Pons (tissue), 1 donor: ENCODE measurements at regions not wholly inside any gene's neighbourhood (a gene's known extent, or its start where the extent isn't known, plus 50 kb on each side); places are given as distances from the start of the nearest gene placed in this dataset.
A peak's percentile ranks its signal among the peaks of the same experiment; 100 is the strongest.

ENCODE experiments used
- DNase-seq: peaks from one replicate; pipeline ENCODE4 v3.0.0-alpha.2; 2016; ENCODE audit warnings: low spot score

DNA sequence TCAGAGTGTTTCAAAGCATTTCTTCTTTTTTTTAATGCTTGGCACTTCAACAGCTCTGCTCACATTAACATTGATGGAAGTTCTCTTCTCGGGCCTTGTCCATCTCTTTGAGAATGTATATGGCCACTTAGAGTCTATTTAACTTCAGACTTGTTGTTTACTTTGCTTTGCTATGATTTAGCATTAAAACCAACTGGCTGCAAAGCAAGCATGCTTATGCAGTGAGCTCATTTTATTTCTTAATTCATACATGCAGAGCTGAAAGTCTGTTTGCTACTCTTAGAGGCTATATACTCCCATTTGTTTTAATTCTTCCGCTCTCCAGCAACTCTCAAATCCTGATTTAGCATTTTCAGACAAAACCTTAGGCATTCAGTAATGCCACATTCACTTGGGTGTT, 107.6 kb upstream of the PACRGL start:
- DNase-seq = no peak

DNA sequence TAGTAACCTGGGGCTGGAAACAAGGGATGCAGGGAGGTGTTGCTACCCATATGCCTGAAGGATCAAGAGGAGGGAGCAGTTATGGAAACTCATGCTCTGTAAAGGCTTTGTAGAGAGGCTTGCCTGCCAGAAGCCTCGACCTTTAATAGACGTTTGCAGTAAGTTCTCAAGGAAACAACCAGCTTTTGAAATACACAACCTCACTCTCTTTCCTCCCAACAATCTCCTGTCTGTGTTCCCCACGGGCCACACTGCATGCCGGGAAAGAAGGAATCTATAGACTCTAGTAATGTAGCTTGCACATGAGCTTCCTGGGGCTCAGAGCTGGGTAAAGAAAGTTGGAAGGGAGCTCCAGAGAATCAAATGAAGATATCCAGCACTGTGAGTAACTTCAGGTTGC, 101.6 kb upstream of the PACRGL start:
- DNase-seq = no peak

DNA sequence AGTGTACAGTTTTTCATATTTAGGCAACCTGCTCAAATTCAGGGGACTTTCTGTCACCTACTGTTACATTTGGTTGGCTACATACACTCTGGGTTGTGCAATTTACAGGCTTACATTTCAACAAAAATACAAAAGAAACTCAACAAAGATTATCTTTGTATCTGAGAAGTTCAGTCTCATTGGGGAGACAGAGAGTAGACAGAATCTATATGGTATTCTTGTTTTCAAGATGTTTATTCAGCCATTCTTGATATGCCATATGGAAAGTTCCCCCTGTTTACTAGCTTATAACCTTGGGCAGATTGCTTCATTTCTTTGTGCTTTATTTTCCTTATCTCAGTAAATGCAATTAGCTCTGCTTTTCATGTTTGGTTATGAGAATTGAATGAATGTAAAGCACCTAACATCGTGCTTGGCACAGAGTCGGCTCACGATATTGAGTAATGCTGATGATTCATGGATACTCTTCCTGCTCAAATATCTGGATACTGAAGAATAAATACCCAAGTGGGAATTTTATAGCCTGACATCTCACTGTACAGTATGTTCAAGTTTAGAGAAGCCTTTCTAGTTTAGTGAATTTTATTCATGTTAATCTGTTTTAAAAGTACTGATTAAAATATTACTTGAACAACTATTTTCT, 96.5 kb upstream of the PACRGL start:
- no peak for DNase-seq

DNA sequence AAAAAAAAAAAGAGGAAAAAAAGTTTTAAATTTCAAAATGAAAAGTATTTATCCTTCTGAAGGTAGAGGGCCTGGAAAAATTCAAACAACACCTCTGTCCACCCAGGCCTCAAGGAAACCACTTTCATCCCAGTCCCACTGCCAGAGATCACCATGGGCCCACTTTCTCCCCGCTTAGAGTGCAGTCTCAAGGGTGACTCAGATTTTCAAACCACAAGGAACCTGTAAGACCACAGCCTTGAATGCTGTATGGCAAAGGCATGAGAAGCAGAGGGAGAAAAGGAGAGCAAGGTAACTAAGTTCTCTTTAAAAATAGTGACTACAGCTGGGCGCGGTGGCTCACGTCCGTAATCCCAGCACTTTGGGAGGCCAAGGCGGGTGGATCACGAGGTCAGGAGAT, 87.9 kb upstream of the PACRGL start:
- no peak for DNase-seq

DNA sequence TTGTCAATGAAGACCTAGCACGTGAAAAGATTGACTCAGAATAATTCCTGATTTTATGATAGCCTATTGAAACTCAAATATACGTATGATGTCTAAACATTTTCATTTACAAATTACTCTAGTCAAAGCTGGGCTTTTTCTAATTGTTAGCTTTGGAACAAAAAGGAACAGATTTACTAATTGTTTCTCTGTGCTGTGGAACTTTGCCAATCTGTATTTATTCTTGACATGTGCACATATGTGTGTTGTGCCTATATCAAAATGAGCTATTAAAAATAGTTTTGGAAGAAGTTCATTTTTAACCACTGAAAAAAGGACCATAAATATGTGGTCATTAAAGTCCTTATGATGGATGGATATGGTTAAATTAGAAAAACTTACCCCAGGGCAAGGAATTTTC, 85.4 kb upstream of the PACRGL start:
- no peak for DNase-seq

DNA sequence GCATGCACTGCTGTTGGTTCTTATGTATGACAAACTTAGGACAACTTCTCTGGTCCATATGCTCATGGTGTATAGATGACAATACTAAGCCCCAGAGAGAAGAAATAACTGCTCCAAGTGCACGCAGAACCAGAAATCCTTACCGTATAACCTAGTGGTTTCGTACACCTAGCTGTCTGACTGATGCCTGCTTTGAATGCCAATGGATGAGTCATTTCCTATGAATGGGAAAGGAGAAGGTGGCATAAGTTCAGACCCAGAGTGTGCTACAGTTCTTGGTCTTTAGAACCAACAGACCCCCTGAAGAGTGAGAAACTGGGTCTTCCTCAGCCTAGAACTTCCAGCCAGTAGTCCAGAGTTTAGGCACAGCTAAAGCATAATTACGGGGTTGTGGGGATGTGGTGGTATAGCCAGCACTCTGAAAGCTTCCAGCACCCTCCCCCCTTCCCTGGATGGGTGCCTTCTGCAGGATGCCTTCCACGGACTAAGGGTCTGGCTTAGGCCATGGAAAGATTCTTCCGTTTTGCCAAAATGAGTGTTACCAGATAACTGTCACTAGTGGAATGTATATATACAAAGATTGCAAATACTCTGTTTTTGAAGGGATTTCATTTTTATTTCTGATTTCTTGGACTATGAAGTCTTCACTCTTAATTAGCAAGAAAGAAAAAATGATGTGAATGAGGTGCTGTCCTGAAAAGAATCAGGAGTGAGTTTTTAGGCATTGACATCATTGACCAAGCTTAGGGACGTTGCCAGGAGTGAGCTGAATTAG, 84.6 kb upstream of the PACRGL start:
- no peak for DNase-seq

DNA sequence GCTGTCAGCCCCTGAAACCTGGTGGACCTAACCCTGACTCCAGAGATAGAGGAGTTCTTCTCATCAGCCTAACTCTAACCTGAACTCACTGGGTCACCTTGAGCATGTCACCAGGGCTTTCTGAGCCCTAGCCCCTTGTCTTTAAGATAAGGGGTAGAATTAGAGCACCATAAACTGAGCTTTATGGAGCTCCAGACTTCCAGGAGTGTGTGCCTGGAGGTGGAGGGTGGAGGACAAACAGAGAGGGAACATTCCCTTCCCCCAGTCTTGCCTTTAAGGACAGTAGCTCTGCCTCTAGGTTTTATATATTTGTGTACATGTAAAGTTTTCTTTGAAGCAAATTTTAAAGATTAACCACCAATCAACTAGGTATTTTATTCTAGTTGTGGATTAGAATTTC, 83.9 kb upstream of the PACRGL start:
- no peak for DNase-seq

DNA sequence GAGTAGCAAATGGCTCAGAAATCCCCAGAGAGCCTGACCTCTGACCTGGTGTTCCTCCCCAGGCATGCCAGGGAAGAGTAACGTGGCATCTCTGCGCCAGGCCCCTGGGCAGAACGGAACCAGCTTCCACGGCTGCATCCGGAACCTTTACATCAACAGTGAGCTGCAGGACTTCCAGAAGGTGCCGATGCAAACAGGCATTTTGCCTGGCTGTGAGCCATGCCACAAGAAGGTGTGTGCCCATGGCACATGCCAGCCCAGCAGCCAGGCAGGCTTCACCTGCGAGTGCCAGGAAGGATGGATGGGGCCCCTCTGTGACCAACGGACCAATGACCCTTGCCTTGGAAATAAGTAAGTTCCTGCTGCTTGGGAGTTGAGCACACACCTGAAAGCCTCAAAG, 83.4 kb upstream of the PACRGL start:
- no peak for DNase-seq

DNA sequence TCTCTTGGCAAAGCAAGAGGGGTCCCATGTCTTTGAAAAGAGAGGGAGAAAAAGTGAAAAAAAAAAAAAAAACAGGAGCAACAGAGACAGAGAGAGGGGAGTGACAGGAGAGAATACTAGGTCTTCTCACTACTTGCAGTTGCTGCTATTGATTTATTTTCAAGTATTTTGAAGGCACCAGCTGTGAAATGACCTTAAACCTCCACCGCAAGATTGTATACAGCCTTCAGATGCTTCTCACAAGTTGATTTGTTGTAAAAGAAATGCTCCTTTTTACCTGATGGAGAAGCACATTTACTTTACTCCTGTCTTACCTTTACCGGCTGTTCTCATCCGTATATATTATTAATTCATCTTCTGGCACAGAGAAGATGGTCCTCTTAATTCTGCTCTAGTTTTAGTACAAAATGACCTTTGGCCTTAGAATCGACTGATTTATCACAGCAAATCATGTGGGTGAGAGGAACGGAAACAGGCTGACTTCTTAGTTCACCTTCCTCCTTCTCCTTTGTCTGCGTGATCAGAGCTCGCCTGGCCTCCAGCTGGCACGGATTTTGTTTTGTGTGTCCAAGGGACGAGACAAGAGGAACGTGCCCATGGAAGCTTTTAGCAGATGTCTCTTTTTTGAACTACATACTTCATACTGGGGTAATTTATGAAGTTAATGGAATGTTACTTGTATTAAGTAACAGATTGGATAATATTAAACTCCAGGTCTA, 82.4 kb upstream of the PACRGL start:
- DNase-seq = peak; percentile 85

DNA sequence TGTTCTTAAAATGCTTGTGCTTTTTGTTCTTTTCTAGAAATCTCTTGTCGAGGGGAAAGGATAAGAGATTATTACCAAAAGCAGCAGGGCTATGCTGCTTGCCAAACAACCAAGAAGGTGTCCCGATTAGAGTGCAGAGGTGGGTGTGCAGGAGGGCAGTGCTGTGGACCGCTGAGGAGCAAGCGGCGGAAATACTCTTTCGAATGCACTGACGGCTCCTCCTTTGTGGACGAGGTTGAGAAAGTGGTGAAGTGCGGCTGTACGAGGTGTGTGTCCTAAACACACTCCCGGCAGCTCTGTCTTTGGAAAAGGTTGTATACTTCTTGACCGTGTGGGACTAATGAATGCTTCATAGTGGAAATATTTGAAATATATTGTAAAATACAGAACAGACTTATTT, 81.5 kb upstream of the PACRGL start:
- DNase-seq = no peak

DNA sequence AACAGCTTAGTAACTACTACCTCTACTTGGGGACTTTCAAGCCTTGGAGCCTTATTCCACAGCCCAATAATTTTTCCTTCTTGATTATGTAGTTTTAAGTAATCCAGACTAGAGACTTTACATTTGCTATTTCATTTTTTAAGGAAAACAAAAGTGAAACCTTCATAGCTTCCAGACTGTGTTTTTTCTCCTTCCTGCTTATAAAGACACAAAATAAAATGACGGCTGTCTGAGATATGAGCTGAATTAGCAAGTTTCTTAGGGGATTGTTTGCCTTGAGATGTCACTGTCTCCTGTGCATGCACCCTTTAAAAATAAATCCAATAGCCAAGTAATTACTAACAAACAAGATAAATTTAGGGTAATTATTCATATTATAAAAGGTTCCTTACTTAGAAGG, 78.8 kb upstream of the PACRGL start:
- no peak for DNase-seq

DNA sequence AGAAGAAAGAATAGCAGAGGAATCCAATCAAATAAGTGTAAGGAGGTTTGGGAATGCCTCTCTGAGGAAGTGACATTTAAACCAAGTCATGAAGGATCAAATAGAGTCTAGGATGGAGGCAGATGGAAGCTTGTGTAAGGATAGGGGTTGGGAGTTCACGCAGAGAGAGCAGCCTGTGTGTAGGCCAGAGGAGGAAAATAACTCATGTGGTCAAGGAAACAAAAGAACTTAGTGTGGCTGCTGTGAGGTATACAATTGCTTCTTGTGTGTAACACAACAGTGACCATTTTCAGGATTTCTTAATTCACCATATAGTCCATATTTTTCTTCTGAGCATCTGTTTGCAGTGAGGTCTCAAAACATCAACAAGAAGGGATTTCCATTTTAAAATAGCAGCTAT, 77.6 kb upstream of the PACRGL start:
- no peak for DNase-seq

DNA sequence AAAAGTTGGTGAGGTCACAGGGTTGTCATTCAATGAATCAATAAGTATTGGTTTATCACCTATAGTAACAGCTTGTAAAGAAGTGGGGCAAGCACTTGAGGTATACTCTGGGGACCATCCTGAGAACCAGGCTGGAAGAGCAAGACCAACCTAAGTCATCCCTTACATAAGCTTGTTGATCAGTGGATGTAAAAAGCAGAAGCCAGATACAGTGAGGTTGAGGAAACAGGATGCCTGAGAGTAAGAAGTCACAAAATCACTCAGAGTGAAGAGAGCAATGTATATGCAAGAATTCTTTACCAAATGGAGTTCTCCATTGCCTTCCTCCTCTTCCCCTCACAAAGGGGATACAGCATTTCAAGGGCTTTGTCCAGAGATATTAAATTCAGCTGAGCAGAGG, 76.3 kb upstream of the PACRGL start:
- DNase-seq = peak; percentile 44

DNA sequence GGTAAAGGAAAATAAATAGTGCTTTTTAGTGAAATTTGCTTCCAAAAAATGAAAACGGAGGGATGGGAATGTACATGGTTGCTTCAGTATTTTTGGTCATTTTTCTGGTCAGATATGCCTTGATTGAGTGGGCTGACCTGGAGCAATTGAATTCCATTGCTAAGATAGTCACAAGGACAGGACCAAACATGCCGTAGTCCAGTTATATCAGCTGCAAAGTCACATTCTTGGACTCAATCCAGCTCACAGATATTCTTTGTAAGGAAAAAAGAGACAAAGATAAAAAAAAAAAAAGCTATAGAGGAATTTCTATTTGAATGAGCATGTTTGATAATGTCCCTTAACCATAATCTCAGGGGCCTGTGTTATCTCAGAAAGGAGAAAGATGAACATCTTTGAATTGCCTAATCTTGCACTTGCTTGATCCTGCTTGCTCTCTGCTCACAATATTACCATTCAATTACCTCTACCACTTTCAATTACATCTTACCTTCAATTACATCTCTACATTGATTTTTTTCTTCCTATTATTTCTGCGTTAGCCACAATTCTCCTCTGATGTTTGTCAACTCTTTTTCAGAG, 75.4 kb upstream of the PACRGL start:
- no peak for DNase-seq

DNA sequence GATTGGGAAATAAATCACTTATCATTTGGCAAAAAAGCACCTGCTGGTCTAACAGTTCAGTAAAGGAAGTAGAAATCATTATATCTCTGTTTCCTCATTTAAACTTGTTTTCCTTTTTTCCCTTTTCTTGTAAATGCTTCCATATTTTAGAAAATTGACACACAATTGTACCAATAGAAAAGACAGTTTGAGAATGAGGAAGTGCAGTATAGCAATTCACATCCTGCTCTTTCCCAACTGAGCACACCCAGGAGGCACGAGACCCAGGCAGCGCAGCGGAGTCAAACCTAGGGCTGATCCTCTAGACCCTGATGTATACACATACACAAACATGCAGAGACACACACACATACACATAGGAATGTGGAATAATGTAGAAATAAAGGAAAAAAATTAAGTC, 74.8 kb upstream of the PACRGL start:
- peak; percentile 46 for DNase-seq

DNA sequence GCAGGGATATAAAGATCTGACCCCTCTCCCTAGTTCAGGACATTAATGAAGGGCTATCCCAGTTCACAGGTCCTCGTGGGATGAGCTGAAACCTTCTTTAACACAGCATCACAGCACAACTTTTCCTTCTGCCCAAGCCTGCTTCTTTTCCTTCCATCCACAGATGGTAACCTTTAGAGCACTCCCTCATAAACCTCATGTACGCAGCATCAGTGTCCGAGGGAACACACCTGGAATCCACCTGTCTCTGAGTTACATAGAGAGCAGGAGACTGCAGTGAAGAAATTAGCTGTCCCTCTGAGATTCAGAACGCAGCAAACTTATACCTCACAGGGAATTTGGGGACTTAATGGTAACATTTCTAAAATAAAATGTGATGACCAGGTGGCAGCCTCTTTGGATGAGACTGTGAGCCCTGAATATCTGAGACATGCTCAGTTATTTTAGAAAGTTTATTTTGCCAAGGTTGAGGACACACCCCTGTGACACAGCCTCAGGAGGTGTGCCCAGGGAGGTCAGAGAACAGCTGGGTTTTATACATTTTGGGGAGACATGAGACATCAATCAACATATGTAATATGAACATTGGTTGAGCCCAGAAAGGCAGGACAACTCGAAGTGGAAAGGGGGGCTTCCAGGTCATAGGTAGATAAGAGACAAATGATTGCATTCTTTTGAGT, 73.8 kb upstream of the PACRGL start:
- no peak for DNase-seq

DNA sequence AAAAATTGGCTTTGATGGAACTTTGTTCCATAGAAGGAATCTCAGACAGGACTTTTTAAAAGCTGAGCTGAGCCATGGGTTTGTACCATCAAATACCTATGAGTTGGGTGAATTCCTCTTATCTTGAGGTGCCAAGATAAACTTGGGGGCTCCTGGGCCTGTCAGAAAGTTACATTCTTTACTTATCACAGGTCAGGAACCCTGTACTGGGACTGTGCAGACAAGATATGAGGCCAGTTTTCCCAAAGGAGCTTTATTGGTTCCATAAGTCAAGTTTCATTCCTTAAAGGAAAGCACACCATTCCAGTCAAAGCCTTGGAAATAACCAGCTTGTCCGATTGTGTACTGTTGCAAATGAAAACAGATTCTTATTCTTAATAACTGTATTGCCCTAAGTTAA, 72.4 kb upstream of the PACRGL start:
- no peak for DNase-seq

DNA sequence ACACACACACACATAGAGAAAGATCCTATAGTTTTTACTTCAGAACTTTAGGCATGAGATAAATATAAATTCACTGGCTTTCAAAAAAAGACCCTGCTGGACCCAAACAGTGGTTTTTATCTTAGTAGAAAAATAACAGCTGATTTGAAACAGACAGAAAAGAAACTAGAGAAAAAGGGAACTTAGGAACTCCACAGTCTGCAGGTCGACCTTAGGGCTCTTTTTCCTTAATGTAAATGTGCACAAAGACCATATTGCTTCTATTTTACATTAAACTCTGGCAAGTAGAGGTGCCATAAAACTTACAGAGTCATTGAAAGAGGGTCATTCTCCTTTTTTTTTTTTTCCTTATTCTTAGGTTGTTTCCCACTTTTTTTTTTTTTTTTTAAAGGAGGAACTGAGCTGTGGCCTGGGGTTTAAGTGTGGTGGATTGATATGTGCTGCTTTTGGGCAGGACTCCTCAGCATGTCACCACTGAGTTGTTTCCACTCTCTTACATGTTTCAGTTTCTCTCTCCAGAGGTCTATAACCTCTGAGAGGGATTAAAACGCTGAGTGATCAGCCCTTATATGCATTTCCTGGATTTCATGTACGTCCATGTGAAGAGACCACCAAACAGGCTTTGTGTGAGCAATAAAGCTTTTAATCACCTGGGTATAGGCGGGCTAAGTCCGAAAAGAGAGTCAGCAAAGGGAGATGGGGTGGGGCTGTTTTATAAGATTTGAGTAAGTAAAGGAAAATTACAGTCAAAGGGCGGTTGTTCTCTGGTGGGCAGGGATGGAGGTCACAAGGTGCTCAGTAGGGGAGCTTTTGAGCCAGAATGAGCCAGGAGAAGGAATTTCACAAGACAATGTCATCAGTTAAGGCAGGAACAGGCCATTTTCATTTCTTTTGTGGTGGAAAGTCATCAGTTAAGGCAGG, 70.8 kb upstream of the PACRGL start:
- DNase-seq = no peak

DNA sequence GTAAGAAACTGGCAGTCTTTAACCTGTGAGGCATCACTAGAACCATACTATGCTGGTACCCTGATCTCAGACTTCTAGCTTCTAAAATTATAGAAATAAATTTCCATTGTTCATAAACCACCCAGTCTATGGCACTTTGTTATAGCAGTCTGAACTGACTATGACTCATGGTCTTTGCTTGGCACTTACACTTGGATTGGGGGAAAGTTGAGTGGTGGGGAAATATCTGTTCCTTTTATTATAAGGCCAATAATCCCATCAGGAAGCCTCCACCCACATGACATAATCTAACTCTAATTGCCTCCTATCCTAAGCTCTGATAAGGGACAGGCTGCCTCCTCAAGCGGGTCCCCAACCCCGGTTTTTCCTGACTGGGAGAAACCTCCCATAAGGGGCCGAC, 61.4 kb upstream of the PACRGL start:
- DNase-seq = no peak

DNA sequence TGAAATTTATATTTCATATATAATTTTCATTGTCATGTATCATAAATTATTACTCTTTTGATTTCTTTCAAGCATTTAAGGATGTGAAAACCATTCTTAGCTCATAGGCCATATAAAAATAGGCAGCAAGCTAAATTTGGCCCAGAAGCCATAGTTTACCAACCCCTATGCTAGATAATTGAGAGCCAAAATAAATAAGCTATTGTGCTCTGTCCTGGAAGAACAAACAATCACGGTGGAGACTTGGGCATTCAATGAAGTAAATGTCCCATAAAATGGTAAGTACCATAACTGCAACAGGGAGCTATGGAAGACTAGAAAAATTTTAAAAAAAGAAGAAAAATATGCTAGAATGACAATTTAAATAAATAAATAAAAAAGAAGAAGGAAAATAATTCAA, 60.9 kb upstream of the PACRGL start:
- DNase-seq = no peak

DNA sequence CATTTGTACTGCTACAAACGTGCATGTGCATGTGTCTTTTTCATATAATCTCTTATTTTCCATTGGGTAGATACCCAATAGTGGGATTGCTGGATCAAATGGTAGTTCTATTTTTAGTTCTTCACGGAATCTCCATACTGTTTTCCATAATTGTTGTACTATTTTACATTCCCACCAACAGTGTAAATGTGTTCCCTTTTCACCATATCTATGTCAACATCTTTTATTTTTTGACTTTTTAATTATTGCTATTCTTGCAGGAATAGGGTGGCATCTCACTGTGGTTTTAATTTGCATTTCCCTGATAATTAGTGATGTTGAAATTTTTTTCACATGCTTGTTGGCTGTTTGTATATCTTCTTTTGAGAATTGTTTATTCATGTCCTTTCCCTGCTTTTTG, 59.3 kb upstream of the PACRGL start:
- no peak for DNase-seq
